HG03457 (cell line): ENCODE measurements at regions not wholly inside any gene's neighbourhood (a gene's known extent, or its start where the extent isn't known, plus 50 kb on each side); places are given as distances from the start of the nearest gene placed in this dataset.
"Not testable (repeated sequence)": the region's sequence is repeated elsewhere in the genome, so short reads cannot be mapped to it uniquely, and the experiment has no call there.

Experiments
- ATAC-seq: cut with Tn5 transposase; IDR thresholded peaks from one replicate; pipeline ENCODE4 v1.9.1; 2021; ENCODE audit warnings: moderate number of reproducible peaks; ENCODE audit not compliant: unreplicated experiment

DNA sequence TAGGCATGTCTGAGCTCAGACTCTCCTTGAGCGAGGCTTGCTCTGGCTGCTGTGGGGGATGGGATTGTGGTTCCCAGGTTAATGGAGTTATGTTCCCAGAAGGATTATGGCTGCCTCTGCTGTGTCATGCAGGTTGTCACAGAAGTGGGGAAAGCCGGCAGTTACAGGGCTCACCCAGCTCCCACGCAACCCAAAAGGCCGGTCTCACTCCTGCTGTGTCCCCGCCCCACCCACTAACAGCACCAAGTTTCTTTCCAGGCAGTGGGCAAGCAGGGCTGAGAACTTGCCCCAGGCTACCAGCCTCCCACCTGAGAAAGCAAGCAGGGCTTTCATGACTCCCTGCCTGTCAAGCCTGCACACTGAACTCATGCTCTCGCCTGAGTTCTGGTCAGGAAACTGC, 750.5 kb downstream of the FRK start:
- ATAC-seq = no peak

DNA sequence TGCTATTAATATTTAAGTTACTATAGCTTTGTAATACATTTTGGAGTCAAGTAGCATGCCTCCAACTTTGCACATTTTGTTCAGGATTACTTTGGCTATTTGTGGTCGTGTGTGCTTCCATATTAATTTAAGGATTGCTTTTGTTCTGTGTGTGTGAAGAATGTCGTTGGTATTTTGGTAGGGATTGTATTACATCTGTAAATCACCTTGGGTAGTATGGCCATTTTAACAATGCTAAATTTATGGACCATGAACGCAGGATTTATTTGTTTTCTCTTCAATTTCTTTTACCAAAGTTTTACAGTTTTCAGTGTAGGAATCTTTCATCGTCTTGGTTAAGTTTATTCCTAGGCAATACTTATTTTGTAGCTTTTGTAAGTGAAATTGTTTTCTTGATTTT, 758.0 kb downstream of the FRK start:
- ATAC-seq = no peak

DNA sequence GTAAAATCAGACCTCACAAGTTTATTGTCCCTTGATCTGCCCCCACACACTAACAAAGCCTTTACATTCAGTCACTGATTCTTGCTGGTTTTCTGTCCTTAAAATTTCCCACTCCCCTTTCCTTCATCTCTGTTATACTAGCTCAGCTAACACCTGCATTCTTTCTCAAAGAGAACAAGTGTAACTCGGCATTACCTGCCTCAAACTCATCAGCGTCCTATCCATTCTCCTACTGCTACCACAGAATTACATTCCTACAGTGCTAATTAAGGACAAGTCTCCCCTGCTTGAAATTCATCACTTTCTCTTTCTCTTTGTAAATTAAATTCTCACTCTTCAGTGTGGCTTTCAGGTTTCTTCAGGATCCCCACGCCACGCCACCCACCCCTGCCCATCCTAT, 773.2 kb downstream of the FRK start:
- no peak for ATAC-seq

DNA sequence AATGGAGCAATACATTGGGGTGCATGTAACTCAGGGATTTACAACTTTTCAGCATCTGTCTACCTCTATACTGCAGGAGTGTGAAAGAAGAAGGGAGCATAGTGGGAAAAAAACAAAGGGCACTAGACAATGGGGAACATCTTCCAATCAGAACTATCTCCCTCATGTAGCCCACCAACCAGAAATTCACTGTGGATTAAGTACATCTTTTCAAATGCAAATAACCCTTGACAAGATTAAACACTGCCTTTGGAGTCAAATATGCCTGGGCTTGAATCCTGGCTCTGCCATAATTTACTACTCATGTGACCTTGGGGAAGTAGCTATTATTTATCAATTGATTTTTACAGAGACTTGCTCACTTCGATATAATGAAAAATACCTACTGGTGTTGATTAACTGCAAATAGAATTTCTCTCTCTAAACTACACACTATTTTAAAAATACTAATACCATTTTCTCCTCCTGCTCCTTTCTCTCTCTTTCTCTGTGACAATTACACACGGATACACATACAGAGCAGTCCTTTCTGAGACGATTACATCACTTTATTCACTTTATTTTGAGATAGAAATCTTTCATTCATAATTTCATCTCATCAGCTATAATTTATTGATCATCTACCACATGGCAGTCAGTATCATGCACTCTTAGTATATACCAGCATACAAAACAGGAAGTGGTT, 783.7 kb downstream of the FRK start:
- ATAC-seq = no peak

DNA sequence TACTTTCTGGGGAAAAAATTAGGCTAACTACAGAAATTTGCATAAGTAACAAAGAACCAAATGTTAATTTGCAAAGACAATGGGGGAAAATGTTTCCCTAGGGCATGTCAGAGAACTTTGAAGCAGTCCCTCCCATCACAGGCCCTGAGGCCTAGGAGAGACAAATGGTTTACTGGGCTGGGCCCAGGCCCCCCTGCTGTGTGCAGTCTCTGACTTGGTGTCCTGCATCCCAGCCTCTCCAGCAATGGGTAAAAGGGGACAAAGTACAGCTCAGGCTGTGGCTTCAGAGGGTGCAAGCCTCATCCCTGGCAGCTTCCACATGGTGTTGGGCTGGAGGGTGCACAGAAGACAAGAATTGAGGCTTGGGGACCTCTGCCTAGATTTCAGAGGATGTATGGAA, 788.4 kb downstream of the FRK start:
- no peak for ATAC-seq

DNA sequence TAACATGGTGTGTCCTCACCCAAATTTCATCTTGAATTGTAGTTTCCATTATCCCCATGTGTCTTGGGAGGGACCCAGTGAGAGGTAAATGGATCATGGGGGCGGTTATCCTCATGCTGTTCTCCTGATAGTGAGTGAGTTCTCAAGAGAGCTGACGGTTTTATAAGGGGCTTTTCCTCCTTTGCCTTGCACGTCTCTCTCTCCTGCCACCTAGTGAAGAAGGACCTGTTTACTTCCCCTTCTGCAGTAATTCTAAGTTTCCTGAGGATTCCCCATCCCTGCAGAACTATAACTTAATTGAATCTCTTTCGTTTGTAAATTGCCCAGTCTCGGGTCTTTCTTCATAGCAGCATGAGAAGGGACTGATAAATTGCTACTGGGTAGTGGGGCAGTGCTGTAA, 789.3 kb downstream of the FRK start:
- ATAC-seq = no peak

DNA sequence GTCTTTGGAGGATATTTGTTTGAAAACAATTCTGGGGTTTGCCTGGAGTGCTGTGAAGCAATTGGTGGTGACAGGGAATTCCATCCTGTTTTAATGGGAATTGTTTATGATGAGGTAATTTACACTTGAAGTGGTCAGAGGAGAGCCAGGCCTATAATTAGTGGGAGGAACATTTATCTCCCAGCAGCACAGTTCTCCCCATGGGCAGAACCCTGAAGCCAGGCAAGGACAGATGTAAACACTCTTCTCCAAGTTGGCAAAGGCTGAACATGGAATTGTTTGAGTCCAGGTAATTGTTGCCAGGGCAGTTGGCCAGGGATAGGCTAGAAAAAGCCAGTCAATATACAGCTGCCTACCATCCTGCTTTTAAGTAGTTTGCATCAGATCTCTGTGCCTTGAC, 789.7 kb downstream of the FRK start:
- no peak for ATAC-seq

DNA sequence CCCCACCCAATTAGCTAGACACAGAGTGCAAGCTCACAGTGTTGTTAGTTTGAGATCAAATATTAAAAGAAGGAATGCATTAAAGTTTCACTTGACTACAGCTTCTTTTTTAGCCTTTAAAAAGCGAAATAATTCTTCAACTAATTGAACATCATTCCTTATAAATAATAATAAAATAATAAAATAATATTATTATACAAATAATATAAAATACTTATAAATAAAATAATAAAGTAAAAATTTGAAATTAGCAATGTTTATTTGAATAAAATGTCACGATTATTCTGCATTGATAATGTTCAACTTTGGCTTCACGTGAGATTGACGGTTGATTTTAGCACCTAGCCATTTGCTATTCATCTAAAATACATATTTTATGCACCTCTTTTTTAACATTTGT, 819.3 kb downstream of the FRK start:
- no peak for ATAC-seq

DNA sequence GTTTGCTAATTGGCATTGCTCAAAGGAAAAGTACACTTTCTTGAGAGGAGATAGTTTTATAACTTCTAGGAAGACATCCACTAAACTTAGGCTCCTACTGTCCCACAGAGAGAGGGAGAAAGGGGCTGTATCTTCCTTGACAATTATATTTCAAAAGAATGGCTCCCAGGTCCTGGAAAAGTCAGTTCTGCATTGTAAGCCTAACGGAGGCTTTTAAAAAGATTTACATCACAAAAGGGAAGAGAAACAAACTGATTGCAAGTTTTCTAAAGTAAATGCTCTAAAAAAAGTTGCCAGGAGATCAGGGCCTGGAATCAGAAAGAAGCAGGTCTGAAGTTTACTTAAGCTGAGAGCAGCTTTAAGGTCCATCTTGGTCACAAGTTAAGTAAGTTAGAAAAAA, 839.5 kb downstream of the FRK start:
- ATAC-seq = no peak

DNA sequence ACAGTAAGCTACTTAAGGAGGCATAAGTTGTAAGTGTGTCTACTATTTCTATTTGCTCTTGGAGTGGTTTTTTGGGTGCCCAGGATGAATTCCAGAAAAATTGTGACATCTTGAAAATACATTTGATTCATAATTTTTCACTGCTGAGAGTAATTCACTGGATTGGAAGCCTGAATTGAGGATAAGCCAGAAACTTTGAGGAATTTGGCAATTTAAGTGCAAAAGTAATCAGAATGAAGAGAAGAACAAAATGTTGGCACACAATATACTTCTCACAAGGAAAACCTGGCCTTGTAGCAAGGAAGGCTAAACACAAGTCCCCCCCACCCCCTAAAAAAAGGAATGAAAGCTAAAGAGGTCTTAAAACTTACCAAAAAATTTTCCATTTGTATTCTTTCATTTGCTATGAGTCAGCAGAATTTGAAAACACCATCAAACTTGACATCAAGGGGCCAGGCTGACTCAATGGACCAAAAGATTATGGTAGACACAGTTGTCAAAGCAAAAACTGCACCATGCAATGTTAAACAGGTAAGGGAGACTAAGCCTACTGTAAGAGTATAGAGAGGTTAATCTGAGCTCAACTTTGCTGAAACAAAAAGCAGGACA, 840.0 kb downstream of the FRK start:
- no peak for ATAC-seq

DNA sequence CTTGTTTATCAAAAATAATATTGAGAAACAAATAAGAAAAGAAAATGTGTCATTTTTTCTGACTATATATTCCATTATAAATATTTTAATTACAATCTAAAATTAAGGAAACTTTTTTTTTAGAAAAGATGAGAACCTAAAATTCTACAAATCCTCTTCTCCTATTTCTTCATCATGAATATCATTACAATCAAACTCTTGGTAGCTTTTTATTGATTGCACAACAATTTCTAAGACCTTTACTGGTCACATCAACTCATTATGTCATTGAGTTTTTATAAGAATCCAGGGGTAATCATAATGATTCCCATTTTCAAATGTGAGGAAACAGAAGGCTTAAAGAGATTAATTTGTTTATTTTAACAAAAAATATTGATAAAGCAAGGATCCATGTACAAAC, 841.0 kb downstream of the FRK start:
- ATAC-seq = no peak

DNA sequence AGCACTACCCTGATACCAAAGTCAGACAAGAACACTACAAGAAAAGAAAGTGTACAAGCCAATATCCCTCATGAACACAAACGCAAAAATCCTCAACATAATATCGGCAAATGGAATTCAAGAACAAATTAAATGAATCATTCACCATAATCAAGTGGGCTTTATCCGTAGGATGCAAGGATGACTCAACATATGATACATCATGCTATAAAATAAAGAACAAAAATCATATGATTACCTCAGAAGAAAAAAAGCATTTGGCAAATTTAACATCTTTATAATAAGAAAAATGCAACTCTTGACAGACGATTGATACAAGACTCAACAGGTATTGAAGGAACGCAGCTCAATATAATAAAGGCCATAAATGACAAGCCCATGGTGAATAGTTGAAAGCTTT, 843.9 kb downstream of the FRK start:
- no peak for ATAC-seq

DNA sequence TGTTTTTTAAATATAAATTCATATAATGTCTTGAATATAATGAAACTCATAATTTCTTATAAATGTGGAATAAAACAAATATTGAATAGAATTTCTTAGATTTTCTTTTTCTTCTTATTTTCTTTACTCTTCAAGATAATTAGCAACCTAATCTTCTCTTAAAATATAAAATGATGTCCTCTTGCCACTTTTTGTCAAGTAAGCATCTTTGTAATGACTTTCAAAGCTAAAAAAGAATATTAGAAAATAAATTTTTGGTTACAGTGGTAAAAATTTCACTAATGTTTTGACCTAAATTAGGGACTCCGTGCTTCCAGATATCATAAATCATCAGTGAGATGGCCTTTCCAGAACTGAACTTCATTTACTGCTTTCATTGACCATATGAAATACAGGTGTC, 846.4 kb downstream of the FRK start:
- ATAC-seq = no peak

DNA sequence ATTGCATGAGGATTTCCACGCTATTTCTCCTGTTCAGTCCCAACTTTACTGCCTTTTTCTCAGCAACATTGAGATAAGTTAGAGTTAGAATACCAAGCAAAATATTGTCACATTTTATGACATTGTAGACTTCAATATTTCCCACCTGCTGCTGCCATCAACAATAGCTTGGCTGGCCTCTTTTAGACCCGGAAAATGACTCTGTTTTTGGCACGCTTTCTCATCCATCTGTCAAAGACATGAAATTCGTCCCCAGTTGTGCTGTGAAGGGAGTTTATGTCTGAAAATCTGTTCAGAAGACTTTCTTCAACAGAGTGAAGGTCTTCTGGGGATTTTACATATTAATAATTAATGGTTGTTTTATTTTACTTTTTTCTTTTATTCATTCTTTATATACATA, 857.3 kb downstream of the FRK start:
- no peak for ATAC-seq

DNA sequence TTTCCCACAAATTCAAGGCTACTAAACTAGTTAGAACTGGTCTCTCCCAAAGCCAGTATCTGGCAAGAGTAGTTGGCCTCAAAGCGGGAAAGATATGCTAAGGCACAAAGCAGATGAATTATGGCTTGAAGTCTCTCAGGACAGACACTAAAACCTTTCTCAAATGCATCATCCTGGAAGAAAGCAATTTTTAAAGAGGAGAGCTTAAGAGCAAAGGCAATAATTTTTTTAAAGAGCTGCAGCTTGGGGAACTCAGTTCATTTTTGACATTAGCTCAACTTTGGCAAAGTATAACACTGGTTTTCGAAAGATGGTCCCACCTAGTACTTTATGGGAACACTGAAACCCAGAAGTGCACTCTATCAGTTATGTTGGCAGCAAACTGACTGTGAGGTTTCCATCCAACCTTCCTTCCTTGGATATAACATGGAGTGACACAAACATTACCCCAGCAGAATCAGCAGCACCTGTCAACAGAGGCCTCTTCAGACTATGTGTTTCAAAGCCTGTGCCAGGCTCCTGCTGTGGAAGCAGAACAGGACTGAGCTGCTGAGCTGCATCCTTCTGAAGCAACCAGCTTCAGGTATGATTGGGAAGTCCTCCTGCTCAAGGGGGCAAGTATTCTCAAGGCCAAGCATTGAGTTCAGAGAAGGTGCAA, 852.3 kb upstream of the HS3ST5 start:
- no peak for ATAC-seq

DNA sequence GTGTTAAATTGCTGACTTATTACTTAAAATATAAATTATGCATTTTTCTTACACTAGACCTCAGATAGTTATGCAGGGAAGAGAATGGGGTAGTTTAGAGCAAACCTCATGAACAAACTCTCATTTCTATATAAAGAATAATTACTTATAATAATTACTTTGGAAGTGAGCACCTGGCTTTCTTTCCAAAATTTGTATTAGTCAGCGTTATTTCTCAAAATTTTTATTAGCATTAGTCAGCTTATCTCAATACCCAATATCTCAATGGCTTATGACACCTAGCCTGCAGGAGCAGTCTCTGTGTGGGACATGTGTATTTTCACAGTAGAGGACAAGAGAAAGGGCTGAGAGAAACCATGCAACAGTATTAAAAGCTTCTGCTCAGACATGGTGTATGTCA, 849.2 kb upstream of the HS3ST5 start:
- ATAC-seq = no peak

DNA sequence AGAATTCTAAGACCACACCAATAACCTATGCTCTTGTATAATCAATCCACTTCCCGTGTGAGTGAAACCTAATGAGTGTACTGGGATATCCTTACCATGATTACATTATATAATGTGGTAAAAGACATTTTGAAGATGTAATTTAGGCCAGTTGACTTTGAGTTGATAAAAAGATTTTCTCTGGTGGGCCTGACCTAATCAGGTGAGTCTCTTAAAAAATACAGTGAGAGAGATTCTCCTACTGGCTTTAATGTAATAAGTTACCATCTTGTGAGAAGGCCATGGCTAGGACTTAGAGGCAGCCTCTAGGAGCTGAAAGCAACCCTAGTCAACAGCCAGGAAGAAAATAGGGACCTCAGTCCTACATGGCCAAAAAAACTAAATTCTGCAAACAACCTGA, 847.7 kb upstream of the HS3ST5 start:
- ATAC-seq = no peak

DNA sequence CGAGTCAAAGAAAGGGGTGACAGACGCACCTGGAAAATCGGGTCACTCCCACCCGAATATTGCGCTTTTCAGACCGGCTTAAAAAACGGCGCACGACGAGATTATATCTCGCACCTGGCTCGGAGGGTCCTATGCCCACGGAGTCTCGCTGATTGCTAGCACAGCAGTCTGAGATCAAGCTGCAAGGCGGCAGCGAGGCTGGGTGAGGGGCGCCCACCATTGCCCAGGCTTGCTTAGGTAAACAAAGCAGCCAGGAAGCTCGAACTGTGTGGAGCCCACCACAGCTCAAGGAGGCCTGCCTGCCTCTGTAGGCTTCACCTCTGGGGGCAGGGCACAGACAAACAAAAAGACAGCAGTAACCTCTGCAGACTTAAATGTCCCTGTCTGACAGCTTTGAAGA, 832.6 kb upstream of the HS3ST5 start:
- ATAC-seq = not testable (repeated sequence)

DNA sequence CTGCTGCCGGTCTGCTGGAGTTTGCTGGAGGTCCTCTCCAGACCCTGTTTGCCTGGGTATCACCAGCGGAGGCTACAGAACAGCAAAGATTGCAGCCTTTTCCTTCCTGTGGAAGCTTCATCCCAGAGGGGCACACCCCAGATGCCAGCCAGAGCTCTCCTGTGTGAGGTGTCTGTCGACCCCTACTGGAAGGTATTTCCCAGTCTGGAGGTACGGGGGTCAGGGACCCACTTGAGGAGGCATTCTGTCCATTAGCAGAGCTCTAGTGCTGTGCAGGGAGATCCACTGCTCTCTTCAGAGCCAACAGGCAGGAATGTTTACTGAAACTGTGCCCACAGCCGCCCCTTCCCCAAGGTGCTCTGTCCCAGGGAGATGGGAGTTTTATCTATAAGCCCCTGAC, 823.1 kb upstream of the HS3ST5 start:
- not testable (repeated sequence) for ATAC-seq

DNA sequence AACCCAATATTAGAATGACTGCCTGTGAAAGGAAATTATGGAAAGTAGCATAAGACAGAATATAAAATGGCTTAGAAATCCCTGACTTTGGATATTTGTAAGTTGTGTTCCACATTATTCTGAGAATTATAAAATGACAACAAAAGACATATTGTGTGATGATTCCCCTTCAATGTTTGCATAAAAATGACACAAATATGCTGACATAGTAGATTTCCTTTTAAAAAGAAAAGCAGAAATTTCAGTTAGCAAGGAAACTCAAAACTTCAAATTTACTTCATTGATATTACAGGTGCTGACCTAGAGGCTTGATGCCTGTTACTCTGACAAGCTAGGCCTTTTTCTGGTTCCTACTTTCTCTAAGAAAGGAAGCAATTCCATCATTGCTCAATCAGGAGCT, 816.9 kb upstream of the HS3ST5 start:
- ATAC-seq = no peak

DNA sequence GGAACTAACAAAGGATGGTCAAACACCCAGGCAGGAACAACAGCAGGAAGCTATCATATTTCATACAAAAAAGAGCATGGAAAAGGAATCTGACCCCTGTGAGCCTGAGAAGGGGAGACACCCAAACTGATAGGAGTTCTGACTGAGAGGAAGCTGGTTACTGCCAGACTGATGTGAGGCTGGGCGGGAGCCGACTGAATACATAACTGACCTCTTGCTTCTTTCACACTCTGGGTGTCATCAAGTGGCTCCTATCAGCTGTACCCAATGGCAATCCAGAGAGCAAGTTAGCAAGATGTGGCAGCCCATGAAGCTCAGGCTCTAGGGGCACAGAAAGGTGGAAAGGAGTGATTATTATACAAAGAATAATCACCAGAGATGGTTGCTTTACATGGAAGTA, 795.1 kb upstream of the HS3ST5 start:
- no peak for ATAC-seq

DNA sequence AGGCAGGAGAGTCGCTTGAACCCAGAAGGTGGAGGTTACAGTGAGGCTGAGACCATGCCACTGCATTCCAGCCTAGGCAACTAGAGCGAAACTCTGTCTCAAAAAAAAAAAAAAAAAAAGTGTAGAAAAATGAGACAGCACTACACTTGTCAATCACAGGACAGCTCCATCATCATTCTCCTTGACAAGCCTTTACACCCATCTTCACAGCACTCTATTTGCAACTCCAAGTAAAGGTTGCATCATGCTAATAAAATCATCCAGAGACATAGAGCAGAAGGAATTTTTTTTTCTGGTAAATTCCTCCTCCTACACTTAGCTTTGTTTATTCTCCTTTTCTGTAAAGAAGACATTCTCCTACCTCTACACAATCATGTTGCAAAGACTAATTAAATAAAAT, 791.0 kb upstream of the HS3ST5 start:
- no peak for ATAC-seq
